Type B pancreatic cell (in vitro differentiated cells): ENCODE measurements at regions not wholly inside any gene's neighbourhood (a gene's known extent, or its start where the extent isn't known, plus 50 kb on each side); places are given as distances from the start of the nearest gene placed in this dataset.

Experiments
- DNase-seq: peaks from one replicate; pipeline ENCODE4 v3.0.0; 2021; ENCODE audit warnings: mixed read lengths; ENCODE audit not compliant: unreplicated experiment; ENCODE audit errors: extremely low spot score
- H3K27ac Mint-ChIP-seq: 2 replicates; pipeline ENCODE4 v1.8.0; 2021; ENCODE audit warnings: mild to moderate bottlenecking, mixed read lengths
- H3K27me3 Mint-ChIP-seq: 2 replicates; pipeline ENCODE4 v1.8.0; 2021; ENCODE audit warnings: mixed read lengths
- H3K36me3 Mint-ChIP-seq: 2 replicates; pipeline ENCODE4 v1.8.0; 2021; ENCODE audit warnings: mixed read lengths
- H3K4me1 Mint-ChIP-seq: one replicate; pipeline ENCODE4 v1.8.0; 2021; ENCODE audit warnings: mixed read lengths; ENCODE audit not compliant: unreplicated experiment
- H3K4me3 Mint-ChIP-seq: 2 replicates; pipeline ENCODE4 v1.8.0; 2021; ENCODE audit warnings: mild to moderate bottlenecking, mixed read lengths
- H3K9me3 Mint-ChIP-seq: 2 replicates; pipeline ENCODE4 v1.8.0; 2021; ENCODE audit warnings: mixed read lengths
- CTCF ChIP-seq: fragments of 200-600 bp; sonication (generic); conservative IDR thresholded peaks from 2 replicates; pipeline ENCODE4 v1.5.0; 2021; ENCODE audit warnings: antibody characterized with exemption, mild to moderate bottlenecking

GRCh38 chr5:89735082-89735481, 674.5 kb downstream of the CETN3 start:
- TF ChIP-seq CTCF: no peak
- no peak overlapping the region for H3K27ac Mint-ChIP-seq
- no peak for DNase-seq
- no peaks in the 10 kb centered on the region for H3K9me3 Mint-ChIP-seq
- no peak overlapping the region for H3K4me3 Mint-ChIP-seq
- H3K27me3 Mint-ChIP-seq: no peaks in the 10 kb centered on the region
- H3K4me1 Mint-ChIP-seq: no peaks in the 10 kb centered on the region
- no peaks in the 10 kb centered on the region for H3K36me3 Mint-ChIP-seq

- no peaks in the 10 kb centered on the region for H3K36me3 Mint-ChIP-seq
- H3K27me3 Mint-ChIP-seq: peaks cover 2% of the 10 kb centered on the region
- DNase-seq: no peak
- H3K4me3 Mint-ChIP-seq: no peak overlapping the region
- H3K9me3 Mint-ChIP-seq: no peaks in the 10 kb centered on the region
- no peak overlapping the region for H3K27ac Mint-ChIP-seq
- no peak for TF ChIP-seq CTCF
- H3K4me1 Mint-ChIP-seq: no peaks in the 10 kb centered on the region
Observed at GRCh38 chr5:89733772-89734171, 675.8 kb downstream of the CETN3 start.

- Mint-ChIP-seq H3K27ac (no peak overlapping the region), H3K9me3 (no peaks in the 10 kb centered on the region), H3K4me1 (no peaks in the 10 kb centered on the region), H3K36me3 (no peaks in the 10 kb centered on the region), H3K27me3 (peaks cover 2% of the 10 kb centered on the region), H3K4me3 (no peak overlapping the region)
- TF ChIP-seq CTCF: peak; percentile 25
- DNase-seq: no peak
Observed at GRCh38 chr5:89729623-89730301, 679.8 kb downstream of the CETN3 start.

- Mint-ChIP-seq H3K9me3 (no peaks in the 10 kb centered on the region), H3K27me3 (peaks cover 2% of the 10 kb centered on the region), H3K4me3 (no peak overlapping the region), H3K4me1 (no peaks in the 10 kb centered on the region), H3K27ac (no peak overlapping the region), H3K36me3 (no peaks in the 10 kb centered on the region)
- TF ChIP-seq CTCF: no peak
- DNase-seq: no peak
Observed at GRCh38 chr5:89728750-89729149, 680.8 kb downstream of the CETN3 start.

GRCh38 chr5:89728134-89728533, 681.4 kb downstream of the CETN3 start:
- H3K36me3 Mint-ChIP-seq: no peaks in the 10 kb centered on the region
- no peak for DNase-seq
- no peak for TF ChIP-seq CTCF
- peaks cover 2% of the 10 kb centered on the region for H3K27me3 Mint-ChIP-seq
- no peak overlapping the region for H3K4me3 Mint-ChIP-seq
- no peaks in the 10 kb centered on the region for H3K9me3 Mint-ChIP-seq
- H3K4me1 Mint-ChIP-seq: no peaks in the 10 kb centered on the region
- no peak overlapping the region for H3K27ac Mint-ChIP-seq
